Stimulated activated memory B cell treated with anti-CD40 and anti-IgM and Interleukin-4, amounts not matched to agents 10 μg/mL and 1 μg/mL and 100 μg/mL, for 72 hours (primary cell): ENCODE measurements at regions not wholly inside any gene's neighbourhood (a gene's known extent, or its start where the extent isn't known, plus 50 kb on each side); places are given as distances from the start of the nearest gene placed in this dataset.
"Not testable (repeated sequence)": the region's sequence is repeated elsewhere in the genome, so short reads cannot be mapped to it uniquely, and the experiment has no call there.

Experiments
- ATAC-seq: fragments of 150-1000 bp; cut with Tn5 transposase; 2 replicates; pipeline ENCODE4 v1.10.0; 2021
- H3K27ac Mint-ChIP-seq: one replicate; pipeline ENCODE4 v1.8.0; 2022; ENCODE audit warnings: mild to moderate bottlenecking, mixed read lengths
- H3K27me3 Mint-ChIP-seq: one replicate; pipeline ENCODE4 v1.8.0; 2022; ENCODE audit warnings: mixed read lengths
- H3K36me3 Mint-ChIP-seq: one replicate; pipeline ENCODE4 v1.8.0; 2022; ENCODE audit warnings: mixed read lengths
- H3K4me1 Mint-ChIP-seq: one replicate; pipeline ENCODE4 v1.8.0; 2022; ENCODE audit warnings: mixed read lengths
- H3K4me3 Mint-ChIP-seq: one replicate; pipeline ENCODE4 v1.8.0; 2022; ENCODE audit warnings: mild to moderate bottlenecking, moderate library complexity, mixed read lengths
- H3K9me3 Mint-ChIP-seq: one replicate; pipeline ENCODE4 v1.8.0; 2022; ENCODE audit warnings: mixed read lengths

DNA sequence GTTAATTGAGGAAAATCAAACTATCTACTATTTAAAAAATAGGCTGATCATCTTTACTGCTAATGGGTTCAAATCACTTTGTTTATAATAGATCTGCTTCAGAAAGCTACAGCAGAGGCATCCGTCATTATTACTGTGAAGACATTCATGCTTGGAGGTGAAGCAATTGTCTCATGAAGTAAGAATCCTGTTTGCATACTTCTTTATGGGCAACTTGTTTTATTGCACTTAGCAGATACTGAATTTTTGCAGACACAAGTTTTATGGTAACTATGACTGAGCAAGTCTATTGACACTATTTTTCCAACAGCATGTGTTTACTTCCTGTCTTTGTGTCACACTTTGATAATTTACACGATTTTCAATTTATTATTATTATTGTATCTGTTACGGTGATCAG is 573.9 kb downstream of the RFPL4B start:
- Mint-ChIP-seq H3K4me1 (no peaks in the 10 kb centered on the region), H3K27ac (no peak overlapping the region), H3K36me3 (peaks cover 5% of the 10 kb centered on the region), H3K9me3 (peaks cover 3% of the 10 kb centered on the region), H3K4me3 (no peak overlapping the region), H3K27me3 (no peaks in the 10 kb centered on the region)
- ATAC-seq: no peak

DNA sequence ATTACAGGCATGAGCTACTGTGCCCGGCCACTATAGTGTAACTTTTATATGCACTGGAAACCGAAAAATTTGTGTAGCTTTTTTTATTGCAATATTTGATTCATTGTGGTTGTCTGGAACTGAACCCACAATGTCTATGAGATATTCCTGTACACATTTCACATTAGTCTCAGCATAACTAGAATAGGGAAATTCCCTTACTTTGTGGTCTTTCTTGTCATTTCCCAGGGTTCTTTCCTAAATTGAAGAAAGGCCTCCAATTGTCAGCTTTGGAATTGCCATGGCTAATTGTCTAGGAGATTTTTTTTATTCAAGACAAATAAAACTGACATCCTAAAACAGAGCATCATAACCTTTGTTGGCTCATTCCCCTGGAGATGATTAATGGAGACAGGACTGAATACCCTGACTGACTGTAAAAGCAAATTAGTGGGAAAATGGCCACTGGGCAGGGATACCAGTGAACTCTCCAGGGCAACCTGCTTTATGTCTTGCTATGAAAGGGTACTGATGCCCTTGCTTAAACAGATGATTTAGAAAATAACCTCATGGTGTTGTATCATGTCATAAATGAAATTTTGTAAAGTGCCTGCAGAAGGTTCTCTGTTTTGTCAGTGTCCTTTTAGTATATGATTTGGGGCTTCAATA is 576.9 kb downstream of the RFPL4B start:
- Mint-ChIP-seq H3K4me3 (no peak overlapping the region), H3K36me3 (peaks cover 5% of the 10 kb centered on the region), H3K9me3 (peaks cover 3% of the 10 kb centered on the region), H3K4me1 (no peaks in the 10 kb centered on the region), H3K27ac (no peak overlapping the region), H3K27me3 (no peaks in the 10 kb centered on the region)
- ATAC-seq: no peak

- H3K9me3 Mint-ChIP-seq: peaks cover 3% of the 10 kb centered on the region
- no peak overlapping the region for H3K4me3 Mint-ChIP-seq
- H3K36me3 Mint-ChIP-seq: peaks cover 5% of the 10 kb centered on the region
- no peak overlapping the region for H3K27ac Mint-ChIP-seq
- no peaks in the 10 kb centered on the region for H3K4me1 Mint-ChIP-seq
- no peaks in the 10 kb centered on the region for H3K27me3 Mint-ChIP-seq
- ATAC-seq: no peak
Observed at GRCh38 chr6:112925702-112926101, 578.6 kb downstream of the RFPL4B start.

GRCh38 chr6:112927641-112928320 is 580.7 kb downstream of the RFPL4B start:
- Mint-ChIP-seq H3K9me3 (peaks cover 3% of the 10 kb centered on the region), H3K27ac (no peak overlapping the region), H3K4me1 (no peaks in the 10 kb centered on the region), H3K27me3 (no peaks in the 10 kb centered on the region), H3K4me3 (no peak overlapping the region), H3K36me3 (peaks cover 4% of the 10 kb centered on the region)
- ATAC-seq: no peak

GRCh38 chr6:112929641-112930040 is 582.5 kb downstream of the RFPL4B start:
- Mint-ChIP-seq H3K27me3 (no peaks in the 10 kb centered on the region), H3K4me3 (no peak overlapping the region), H3K36me3 (no peaks in the 10 kb centered on the region), H3K4me1 (no peaks in the 10 kb centered on the region), H3K9me3 (no peaks in the 10 kb centered on the region), H3K27ac (no peak overlapping the region)
- ATAC-seq: no peak

DNA sequence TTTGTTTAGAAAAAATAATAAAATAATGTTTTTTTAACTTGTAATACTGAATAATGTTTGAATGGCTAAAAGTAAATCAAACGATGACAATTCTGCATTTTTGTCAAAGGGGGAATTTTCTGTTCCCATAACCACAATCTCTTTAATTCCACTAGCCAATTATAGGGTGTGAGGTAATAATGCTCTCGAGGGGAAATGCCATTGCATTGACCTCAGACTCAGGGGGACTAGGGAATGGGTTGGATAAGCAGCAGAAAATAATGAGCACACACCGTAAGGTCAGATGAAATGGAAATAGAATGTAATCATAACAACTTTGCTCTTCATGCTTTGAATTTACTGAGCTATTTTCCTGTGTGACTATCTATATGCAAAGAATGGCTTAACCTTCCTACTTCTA is 584.7 kb downstream of the RFPL4B start:
- Mint-ChIP-seq H3K27me3 (no peaks in the 10 kb centered on the region), H3K36me3 (no peaks in the 10 kb centered on the region), H3K9me3 (no peaks in the 10 kb centered on the region), H3K27ac (no peak overlapping the region), H3K4me1 (no peaks in the 10 kb centered on the region), H3K4me3 (no peak overlapping the region)
- ATAC-seq: no peak

- Mint-ChIP-seq H3K4me1 (no peaks in the 10 kb centered on the region), H3K9me3 (no peaks in the 10 kb centered on the region), H3K27me3 (no peaks in the 10 kb centered on the region), H3K4me3 (no peak overlapping the region), H3K36me3 (no peaks in the 10 kb centered on the region), H3K27ac (no peak overlapping the region)
- no peak for ATAC-seq
Observed at GRCh38 chr6:112933947-112934346, 586.8 kb downstream of the RFPL4B start.

- no peak for ATAC-seq
- Mint-ChIP-seq H3K36me3 (no peaks in the 10 kb centered on the region), H3K9me3 (no peaks in the 10 kb centered on the region), H3K27me3 (no peaks in the 10 kb centered on the region), H3K4me1 (no peaks in the 10 kb centered on the region), H3K27ac (no peak overlapping the region), H3K4me3 (no peak overlapping the region)
Observed at GRCh38 chr6:112934433-112935327, 587.5 kb downstream of the RFPL4B start.

- ATAC-seq: peak; percentile 45
- H3K4me3 Mint-ChIP-seq: no peak overlapping the region
- H3K27me3 Mint-ChIP-seq: no peaks in the 10 kb centered on the region
- H3K9me3 Mint-ChIP-seq: no peaks in the 10 kb centered on the region
- no peaks in the 10 kb centered on the region for H3K36me3 Mint-ChIP-seq
- no peak overlapping the region for H3K27ac Mint-ChIP-seq
- no peaks in the 10 kb centered on the region for H3K4me1 Mint-ChIP-seq
Observed at GRCh38 chr6:112935402-112936078, 588.4 kb downstream of the RFPL4B start.

DNA sequence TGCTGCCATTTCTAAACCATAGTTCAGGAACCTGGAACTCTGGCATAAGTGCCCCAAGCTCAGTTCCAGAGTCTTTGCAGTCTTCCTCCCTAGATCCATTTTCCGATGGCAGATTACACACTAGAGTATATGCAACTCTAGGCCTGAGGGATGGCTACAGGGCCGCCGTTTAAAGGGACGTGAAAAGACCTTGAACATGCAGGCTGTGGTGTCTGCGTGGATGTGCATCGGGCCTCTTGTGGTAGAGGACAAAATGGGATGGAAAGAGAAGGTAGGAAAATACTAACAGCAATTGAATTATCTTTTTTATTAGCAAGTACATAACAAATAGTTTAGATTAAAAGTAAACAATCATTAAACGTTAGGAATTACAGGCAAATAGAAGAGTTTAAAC is 588.9 kb downstream of the RFPL4B start:
- no peaks in the 10 kb centered on the region for H3K36me3 Mint-ChIP-seq
- no peak overlapping the region for H3K4me3 Mint-ChIP-seq
- H3K27ac Mint-ChIP-seq: no peak overlapping the region
- ATAC-seq: no peak
- H3K4me1 Mint-ChIP-seq: no peaks in the 10 kb centered on the region
- H3K27me3 Mint-ChIP-seq: no peaks in the 10 kb centered on the region
- no peaks in the 10 kb centered on the region for H3K9me3 Mint-ChIP-seq

GRCh38 chr6:112936504-112936903 is 589.4 kb downstream of the RFPL4B start:
- Mint-ChIP-seq H3K36me3 (no peaks in the 10 kb centered on the region), H3K27ac (no peak overlapping the region), H3K27me3 (no peaks in the 10 kb centered on the region), H3K4me3 (no peak overlapping the region), H3K4me1 (no peaks in the 10 kb centered on the region), H3K9me3 (no peaks in the 10 kb centered on the region)
- no peak for ATAC-seq

GRCh38 chr6:112937690-112938089 is 590.6 kb downstream of the RFPL4B start:
- not testable (repeated sequence) for H3K4me1 Mint-ChIP-seq, H3K9me3 Mint-ChIP-seq, H3K36me3 Mint-ChIP-seq, ATAC-seq, H3K27ac Mint-ChIP-seq, H3K27me3 Mint-ChIP-seq, H3K4me3 Mint-ChIP-seq

- H3K9me3 Mint-ChIP-seq: no peaks in the 10 kb centered on the region
- no peak for ATAC-seq
- no peak overlapping the region for H3K27ac Mint-ChIP-seq
- H3K4me1 Mint-ChIP-seq: no peaks in the 10 kb centered on the region
- no peak overlapping the region for H3K4me3 Mint-ChIP-seq
- H3K27me3 Mint-ChIP-seq: no peaks in the 10 kb centered on the region
- no peaks in the 10 kb centered on the region for H3K36me3 Mint-ChIP-seq
Observed at GRCh38 chr6:112938650-112939049, 591.5 kb downstream of the RFPL4B start.

DNA sequence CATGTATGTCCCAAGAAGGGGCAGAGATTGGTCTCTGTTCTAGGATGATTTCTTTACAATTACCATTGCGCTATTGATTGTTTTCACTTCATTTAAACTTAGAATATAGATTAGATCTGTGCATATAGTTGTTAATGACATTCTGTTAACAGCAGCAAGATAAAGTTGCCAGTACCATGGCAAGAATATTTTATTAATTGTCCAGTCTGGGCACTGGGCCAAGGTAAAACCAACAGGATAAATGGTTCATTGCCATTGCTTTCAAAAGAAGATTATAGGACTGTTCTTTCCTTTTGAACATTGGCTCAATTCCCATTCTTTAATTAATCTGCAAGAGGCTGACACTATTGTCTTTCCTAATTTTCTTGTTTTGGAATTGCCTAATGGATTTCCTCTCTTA is 592.4 kb downstream of the RFPL4B start:
- Mint-ChIP-seq H3K4me1 (no peaks in the 10 kb centered on the region), H3K27ac (no peak overlapping the region), H3K9me3 (no peaks in the 10 kb centered on the region), H3K36me3 (no peaks in the 10 kb centered on the region), H3K27me3 (no peaks in the 10 kb centered on the region), H3K4me3 (no peak overlapping the region)
- no peak for ATAC-seq

GRCh38 chr6:112941613-112942012 is 594.5 kb downstream of the RFPL4B start:
- H3K27me3 Mint-ChIP-seq: no peaks in the 10 kb centered on the region
- no peaks in the 10 kb centered on the region for H3K36me3 Mint-ChIP-seq
- ATAC-seq: no peak
- no peaks in the 10 kb centered on the region for H3K4me1 Mint-ChIP-seq
- no peak overlapping the region for H3K4me3 Mint-ChIP-seq
- H3K9me3 Mint-ChIP-seq: no peaks in the 10 kb centered on the region
- H3K27ac Mint-ChIP-seq: no peak overlapping the region
